ENCODE measurements at regions not wholly inside any gene's neighbourhood (a gene's known extent, or its start where the extent isn't known, plus 50 kb on each side); places are given as distances from the start of the nearest gene placed in this dataset.
"Not testable (repeated sequence)": the region's sequence is repeated elsewhere in the genome, so short reads cannot be mapped to it uniquely, and the experiment has no call there.

DNA sequence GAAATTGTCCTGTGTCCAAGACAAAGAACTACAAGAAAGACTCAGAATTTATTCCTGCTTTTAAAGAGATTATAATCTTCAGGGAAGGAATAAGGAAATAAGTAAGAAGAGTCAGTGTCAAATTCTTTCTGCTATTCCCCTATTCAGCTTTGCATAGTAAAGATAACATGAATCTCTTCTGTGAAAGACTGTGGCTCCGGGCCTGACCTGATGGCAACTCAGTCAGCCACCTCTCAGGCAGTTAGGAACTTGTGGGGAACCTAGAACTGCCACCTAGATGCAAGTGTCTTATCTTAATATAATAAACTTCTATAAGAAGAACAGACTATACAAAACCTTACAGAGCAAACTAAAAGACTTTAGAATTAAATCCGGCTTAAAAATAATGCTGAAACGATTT is 382.0 kb downstream of the RAD51AP2 start:
- DNase-seq (ENCODE audit: extremely low spot score, unreplicated experiment): no peak
- H3K4me3 Mint-ChIP-seq (ENCODE audit: unreplicated experiment): no peak overlapping the region
- H3K27ac Mint-ChIP-seq (ENCODE audit: unreplicated experiment): no peak overlapping the region
- no peaks in the 10 kb centered on the region for H3K36me3 Mint-ChIP-seq (ENCODE audit: unreplicated experiment)
- no peaks in the 10 kb centered on the region for H3K9me3 Mint-ChIP-seq (ENCODE audit: unreplicated experiment)
- H3K4me1 Mint-ChIP-seq (ENCODE audit: unreplicated experiment): no peaks in the 10 kb centered on the region
- peaks cover 4% of the 10 kb centered on the region for H3K27me3 Mint-ChIP-seq (ENCODE audit: unreplicated experiment)
- TF ChIP-seq, protein P1, sequence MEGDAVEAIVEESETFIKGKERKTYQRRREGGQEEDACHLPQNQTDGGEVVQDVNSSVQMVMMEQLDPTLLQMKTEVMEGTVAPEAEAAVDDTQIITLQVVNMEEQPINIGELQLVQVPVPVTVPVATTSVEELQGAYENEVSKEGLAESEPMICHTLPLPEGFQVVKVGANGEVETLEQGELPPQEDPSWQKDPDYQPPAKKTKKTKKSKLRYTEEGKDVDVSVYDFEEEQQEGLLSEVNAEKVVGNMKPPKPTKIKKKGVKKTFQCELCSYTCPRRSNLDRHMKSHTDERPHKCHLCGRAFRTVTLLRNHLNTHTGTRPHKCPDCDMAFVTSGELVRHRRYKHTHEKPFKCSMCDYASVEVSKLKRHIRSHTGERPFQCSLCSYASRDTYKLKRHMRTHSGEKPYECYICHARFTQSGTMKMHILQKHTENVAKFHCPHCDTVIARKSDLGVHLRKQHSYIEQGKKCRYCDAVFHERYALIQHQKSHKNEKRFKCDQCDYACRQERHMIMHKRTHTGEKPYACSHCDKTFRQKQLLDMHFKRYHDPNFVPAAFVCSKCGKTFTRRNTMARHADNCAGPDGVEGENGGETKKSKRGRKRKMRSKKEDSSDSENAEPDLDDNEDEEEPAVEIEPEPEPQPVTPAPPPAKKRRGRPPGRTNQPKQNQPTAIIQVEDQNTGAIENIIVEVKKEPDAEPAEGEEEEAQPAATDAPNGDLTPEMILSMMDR (IDR thresholded peaks at IDR 0.05): no peak

DNA sequence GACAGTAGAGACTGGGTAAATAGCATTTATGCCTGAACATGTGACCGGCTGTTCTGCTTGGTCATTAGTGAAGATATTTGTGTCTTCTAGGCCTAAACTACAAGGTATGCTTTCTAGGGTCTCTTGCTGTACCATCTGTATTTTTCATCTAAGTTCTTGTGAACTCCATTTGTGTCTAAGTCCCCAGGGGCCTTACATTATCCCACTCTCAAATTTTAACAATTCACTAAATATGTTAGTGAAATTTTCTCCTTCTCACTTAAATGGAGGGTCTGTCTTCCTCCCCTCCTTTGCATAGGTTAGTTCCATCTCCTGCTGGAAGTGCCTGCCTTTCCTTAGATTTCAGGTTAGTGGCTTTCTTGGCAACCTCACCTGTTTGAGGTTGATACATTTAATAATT is 382.6 kb downstream of the RAD51AP2 start:
- no peak for DNase-seq (ENCODE audit: extremely low spot score, unreplicated experiment)
- Mint-ChIP-seq H3K27me3 (ENCODE audit: unreplicated experiment) (peaks cover 4% of the 10 kb centered on the region), H3K36me3 (ENCODE audit: unreplicated experiment) (no peaks in the 10 kb centered on the region), H3K4me3 (ENCODE audit: unreplicated experiment) (no peak overlapping the region), H3K4me1 (ENCODE audit: unreplicated experiment) (no peaks in the 10 kb centered on the region), H3K9me3 (ENCODE audit: unreplicated experiment) (no peaks in the 10 kb centered on the region), H3K27ac (ENCODE audit: unreplicated experiment) (no peak overlapping the region)
- TF ChIP-seq, protein P1 (IDR thresholded peaks at IDR 0.05): no peak

- DNase-seq (ENCODE audit: extremely low spot score, unreplicated experiment): no peak
- TF ChIP-seq, protein P1 (IDR thresholded peaks at IDR 0.05): no peak
- Mint-ChIP-seq H3K27me3 (ENCODE audit: unreplicated experiment) (no peaks in the 10 kb centered on the region), H3K4me1 (ENCODE audit: unreplicated experiment) (no peaks in the 10 kb centered on the region), H3K9me3 (ENCODE audit: unreplicated experiment) (no peaks in the 10 kb centered on the region), H3K4me3 (ENCODE audit: unreplicated experiment) (no peak overlapping the region), H3K27ac (ENCODE audit: unreplicated experiment) (no peak overlapping the region), H3K36me3 (ENCODE audit: unreplicated experiment) (no peaks in the 10 kb centered on the region)
Measured at GRCh38 chr2:17133052-17133671, 385.1 kb downstream of the RAD51AP2 start.

GRCh38 chr2:17130627-17131026 is 387.6 kb downstream of the RAD51AP2 start:
- H3K9me3 Mint-ChIP-seq (ENCODE audit: unreplicated experiment); H3K27ac Mint-ChIP-seq (ENCODE audit: unreplicated experiment); H3K27me3 Mint-ChIP-seq (ENCODE audit: unreplicated experiment); H3K36me3 Mint-ChIP-seq (ENCODE audit: unreplicated experiment); H3K4me1 Mint-ChIP-seq (ENCODE audit: unreplicated experiment); H3K4me3 Mint-ChIP-seq (ENCODE audit: unreplicated experiment); DNase-seq (ENCODE audit: extremely low spot score, unreplicated experiment): not testable (repeated sequence)

DNA sequence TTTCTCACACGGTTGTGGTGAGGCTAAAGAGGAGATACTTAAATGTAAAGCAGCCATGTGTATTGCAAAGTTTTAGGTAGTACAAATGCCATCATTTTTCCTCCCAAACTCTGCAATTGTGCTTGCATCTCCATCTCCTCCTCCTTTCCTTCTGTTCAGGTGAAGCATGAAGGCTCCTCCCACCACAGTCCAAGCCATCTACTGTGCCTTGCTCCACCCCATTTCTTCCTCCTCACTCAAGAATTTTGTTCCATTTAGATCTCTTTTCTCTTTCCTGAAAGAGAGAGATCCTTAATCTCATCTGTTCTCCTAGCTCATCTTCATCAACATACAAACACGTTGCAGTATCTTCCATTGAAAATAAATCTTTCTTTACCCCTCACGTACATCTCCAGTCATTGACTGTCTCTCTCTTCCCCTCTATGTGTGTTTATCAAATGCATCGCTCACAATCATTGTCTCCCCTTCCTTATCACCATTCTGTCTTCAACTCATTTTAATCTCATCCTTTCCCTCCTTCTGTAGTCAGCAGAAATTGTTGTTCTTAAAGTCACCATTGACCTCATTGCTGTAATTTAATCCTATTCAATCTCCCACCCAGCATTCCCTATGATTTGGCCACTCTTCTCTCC is 392.1 kb downstream of the RAD51AP2 start:
- no peaks in the 10 kb centered on the region for H3K27me3 Mint-ChIP-seq (ENCODE audit: unreplicated experiment)
- no peak for DNase-seq (ENCODE audit: extremely low spot score, unreplicated experiment)

More for the DNA sequence above, 392.1 kb downstream of the RAD51AP2 start:
- H3K36me3 Mint-ChIP-seq (ENCODE audit: unreplicated experiment): no peaks in the 10 kb centered on the region
- H3K4me3 Mint-ChIP-seq (ENCODE audit: unreplicated experiment): no peak overlapping the region
- H3K9me3 Mint-ChIP-seq (ENCODE audit: unreplicated experiment): no peaks in the 10 kb centered on the region
- H3K4me1 Mint-ChIP-seq (ENCODE audit: unreplicated experiment): no peaks in the 10 kb centered on the region
- no peak overlapping the region for H3K27ac Mint-ChIP-seq (ENCODE audit: unreplicated experiment)
- TF ChIP-seq, protein P1 (IDR thresholded peaks at IDR 0.05): no peak

All from osteocyte (in vitro differentiated cells).